ENCODE measurements at regions not wholly inside any gene's neighbourhood (a gene's known extent, or its start where the extent isn't known, plus 50 kb on each side); places are given as distances from the start of the nearest gene placed in this dataset.

DNA sequence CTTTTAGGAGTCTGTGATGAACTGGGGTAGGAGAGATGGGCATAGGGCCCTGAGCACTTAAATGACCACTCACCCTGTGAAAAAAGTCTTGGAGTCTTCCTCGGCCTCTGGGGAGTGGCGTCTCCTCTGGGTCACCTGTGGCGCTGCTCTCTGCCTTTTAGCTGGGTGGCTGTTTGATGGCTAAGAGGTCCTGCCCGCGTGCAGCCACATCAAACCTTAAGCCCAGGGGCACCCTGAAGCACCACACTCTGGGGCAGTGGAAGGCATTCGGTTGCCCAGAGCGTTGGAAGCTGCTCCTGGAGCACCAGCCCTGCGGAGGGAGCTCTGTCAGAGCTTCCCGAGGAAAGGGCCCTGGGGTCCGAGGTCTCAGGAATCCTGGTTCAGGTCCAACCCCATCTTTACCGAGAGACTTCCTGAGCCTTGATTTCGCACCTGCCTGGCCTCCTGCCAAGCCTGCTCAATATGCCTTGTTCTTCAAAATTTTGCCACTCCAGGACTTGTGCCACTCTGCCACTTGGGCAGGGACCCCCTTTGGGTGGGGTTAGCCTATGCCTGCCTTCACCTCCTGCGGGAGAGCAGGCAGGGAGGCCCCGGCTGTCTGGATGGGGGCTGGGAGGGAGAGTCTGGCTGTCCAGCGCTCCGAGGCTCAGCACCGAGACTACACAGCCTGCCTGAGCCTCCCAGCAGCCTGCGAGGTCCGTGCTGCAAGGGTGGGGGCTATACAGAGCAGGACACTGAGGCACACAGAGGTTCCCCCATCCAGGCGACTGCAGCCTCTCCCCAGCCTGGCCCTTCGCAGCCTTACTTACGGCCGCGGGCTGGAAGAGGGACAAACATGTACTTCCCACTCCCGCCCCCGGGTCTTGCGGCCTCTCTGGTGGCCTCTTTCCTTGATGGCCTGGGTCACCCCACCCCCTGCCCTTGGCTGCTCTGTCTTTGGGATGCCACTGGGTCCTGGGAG is 63.4 kb upstream of the RNU6ATAC start:
- DNase-seq (ENCODE audit: low read depth): no peak

DNA sequence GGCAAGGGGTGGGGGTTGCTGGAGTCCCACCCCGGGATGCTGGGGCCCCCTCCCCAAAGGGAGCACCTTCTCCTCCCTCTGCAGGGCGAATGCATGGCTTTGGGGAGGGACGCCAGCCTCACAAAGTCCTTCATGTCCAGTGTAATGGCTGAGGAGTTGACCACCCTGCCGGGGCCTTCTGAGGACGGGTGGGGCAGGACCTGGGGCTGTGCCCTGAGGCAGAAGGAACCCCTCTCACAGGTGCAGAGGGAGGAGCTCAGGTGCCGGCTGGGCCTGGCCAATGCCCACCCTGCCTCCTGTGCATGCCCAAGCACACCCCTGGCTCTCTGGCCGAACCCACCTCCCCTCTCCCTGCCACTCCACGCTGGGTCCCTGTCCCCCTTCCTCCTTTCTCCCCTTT is 64.3 kb upstream of the RNU6ATAC start:
- DNase-seq (ENCODE audit: low read depth): no peak

DNA sequence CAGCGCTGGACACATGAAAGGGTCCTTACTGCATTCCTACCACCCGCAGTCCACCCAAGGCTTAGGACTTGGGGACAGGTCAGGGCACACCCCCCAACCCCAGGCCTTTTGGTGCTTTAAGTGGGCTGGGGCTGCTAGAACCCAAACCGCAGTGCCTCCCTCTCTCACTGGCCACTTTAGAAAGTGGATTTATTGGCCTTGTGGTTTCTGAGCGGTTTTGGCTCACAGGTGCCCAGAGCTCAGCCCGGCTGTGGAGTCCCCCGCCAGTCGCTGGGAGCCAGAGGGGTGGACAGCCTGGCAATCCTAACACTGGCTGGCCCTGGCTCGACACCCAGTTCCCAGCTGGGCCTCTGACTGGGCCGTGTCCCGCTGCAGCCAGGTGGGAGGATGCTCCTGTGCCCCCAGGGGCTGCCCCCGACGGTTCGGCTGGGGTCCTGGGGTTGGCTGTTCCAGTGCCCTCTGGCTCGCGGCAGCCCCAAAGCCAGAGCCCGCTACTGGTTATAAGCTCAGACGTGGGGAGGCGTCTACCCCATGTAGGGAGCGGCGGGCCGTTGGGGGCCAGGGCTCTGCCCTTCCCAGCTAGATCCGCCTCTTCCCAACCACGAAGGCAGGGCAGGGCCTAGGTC is 65.2 kb upstream of the RNU6ATAC start:
- DNase-seq (ENCODE audit: low read depth): no peak

DNA sequence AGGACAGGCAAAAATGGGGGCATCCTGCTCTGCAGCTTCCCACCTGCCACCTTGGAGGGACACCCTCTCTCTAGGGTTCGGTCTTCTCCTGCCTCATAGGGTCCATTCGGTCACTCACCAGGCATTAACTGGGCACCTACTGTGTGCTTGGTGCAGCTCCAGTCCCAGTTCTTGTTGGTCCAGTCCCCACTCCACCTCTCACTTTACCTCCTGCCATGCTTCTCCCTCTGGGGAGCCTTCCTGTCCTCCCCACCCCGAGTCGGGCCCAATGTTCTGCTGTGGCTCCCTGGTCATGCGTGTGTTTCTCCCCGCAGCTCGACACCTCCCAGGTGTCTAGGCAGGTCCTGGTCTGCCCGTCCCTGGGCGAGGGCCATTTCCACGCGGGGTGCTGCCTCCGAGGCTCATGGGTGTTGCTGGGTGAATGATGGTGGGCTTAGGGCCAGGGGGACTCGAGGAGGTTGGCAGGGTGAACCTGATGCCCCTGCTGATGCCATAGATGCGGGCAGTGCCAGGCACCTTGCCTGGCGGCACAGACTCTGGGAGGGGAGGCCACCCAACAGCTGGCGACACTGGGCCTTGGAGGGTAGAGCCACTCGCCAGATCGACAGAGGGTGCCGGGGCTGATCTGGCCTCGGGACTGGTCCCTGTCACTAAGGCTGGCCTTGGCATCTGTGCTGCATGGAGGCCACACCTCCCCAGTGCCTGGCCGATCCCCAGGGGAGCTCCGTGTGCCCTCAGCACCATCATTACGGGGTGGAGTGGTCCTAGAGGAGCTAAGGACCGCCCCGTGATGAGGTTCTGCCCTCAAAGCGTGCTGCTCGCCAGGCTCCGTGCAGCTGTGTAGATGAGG is 66.0 kb upstream of the RNU6ATAC start:
- DNase-seq (ENCODE audit: low read depth): no peak

DNA sequence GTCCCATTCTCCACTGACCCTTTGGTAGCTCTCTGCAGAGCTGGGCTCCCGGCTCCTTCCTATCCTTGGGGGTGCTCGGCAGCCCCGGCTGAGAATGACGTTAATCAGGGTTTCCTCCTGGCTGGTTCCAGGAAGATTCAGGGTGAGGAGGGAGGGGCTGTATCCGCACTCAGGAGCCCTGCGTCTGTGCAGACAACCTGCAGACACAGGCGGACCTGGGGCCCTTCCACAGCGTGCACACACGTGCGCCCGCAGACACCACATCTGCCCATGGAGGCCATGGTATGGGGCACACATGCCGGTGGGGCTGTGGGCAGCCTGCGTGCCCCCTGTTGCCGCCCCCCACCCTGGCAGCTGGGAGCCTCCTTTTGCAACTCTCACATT is 66.6 kb upstream of the RNU6ATAC start:
- no peak for DNase-seq (ENCODE audit: low read depth)

DNA sequence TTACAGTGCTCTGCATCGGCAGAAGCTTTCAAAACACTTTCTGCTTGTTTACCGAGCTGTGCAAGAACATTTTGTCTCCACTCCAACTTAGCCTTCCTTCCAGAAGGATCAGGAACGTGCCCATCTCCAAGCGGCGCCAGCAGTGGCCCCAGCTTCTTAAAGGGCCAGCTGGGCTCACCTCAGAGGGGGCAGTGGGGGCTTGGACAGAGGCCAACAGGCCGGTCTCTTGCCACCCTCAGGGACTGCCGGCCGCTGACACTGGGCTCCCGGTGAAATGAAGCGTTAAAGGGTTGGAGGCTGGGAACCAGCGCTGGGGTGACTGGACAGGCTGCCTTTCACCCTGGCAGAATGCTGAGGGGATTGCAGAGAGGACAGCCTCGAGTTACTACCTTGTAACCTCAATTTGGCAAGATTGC is 67.0 kb upstream of the RNU6ATAC start:
- no peak for DNase-seq (ENCODE audit: low read depth)

DNA sequence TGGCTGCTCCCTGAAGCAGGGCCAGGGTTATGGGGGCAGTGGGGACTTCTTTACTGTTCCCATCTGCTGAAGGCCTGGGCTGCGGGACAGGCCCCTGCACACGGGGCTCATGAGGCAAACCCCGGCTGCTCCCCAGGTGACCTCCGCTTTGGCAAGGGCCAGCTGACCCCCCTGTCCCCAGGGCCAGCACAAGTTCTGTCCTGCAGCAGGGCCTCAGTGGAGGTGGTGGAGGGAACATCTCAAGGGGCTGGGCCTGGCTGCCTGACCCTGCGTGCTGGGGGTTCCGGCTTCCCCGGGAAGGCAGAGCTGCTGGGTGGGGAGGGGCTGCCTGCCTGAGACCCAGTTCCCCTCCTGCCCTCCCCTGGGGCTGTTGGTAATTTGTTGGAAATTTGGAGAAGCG is 67.4 kb upstream of the RNU6ATAC start:
- no peak for DNase-seq (ENCODE audit: low read depth)

DNA sequence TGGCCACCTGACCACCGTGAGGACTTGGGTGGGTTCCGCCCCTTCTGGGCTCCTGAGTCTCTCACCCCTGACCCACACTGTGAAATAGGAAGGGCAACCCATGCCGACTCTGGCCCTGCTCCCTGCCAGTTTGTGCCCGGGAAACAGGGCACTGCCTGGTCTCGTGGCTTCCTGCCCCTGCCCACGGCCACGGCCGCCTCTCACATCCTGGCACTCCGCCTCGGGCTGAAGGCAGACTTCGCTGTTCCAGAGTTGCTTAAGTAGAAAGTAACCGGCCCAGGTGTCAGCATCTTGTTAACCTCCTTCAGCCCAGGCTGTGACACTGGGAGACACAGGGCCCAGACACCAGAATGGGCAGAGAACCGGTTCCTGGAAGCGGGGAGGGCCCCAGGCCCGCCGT is 68.7 kb upstream of the RNU6ATAC start:
- DNase-seq (ENCODE audit: low read depth): no peak

DNA sequence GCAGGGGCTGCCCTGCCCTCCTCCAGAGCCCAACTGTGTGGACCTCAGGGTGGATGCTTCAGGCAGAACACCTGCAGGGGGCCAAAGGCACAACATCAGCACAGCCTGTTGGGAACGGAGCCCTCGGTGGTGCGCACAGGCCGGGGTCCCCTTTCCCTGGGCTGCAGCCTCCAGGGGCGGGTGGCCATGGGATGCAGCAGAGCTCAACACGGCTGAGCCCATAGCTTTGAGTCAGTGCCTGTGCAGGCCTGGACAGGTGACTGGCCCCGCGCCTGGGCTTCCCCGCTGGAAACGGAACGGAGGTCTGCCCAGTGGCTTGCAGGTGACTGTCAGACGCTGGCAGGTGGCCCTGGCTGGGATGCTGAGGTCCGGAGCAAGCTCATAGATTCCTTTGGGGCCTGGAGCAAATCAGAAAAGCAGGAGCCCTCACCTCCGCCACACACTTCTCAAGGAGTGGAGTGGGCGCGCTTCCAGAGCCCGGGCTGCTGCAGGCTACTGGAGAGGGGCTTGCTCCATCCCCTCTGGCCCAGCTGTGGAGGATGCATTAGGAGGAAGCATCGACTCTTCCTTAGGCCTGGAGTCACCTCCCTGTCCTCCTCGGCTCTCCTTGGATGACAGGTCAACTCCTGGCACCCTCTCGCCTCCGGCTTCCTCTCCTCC is 69.8 kb upstream of the RNU6ATAC start:
- DNase-seq (ENCODE audit: low read depth): no peak

DNA sequence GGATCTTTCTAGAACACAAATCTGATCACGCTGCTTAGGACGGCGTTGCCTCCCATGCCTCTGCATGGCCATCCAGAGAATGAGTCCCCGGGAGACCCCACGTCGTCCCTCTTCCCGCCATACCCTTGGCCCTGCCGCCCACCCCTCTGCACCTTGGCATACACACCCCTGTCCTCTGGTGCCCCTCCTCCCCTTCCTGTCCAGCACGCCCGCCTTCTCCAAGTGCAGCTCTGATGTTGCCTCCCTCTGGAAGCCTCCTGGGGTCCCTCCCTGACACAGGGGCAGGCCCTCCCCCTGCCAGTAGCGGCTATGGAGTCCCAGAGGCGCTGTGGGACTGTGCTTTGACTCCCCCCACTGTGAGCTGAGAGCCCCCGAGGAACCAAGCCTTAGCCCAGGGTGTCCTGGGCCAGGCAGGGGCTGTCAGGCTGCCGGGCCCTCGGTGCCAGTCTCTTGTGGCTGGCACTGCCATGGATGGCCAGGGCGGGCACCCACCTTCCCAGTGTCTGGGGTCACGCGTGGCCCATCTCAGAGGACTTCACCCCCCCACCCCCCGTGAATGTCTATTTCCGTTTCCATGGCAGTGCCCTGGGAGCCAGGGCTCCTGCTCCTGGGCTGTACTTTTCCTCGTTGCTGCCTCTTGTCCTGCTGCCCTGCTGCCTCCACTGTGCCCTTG is 70.5 kb upstream of the RNU6ATAC start:
- DNase-seq (ENCODE audit: low read depth): no peak

DNA sequence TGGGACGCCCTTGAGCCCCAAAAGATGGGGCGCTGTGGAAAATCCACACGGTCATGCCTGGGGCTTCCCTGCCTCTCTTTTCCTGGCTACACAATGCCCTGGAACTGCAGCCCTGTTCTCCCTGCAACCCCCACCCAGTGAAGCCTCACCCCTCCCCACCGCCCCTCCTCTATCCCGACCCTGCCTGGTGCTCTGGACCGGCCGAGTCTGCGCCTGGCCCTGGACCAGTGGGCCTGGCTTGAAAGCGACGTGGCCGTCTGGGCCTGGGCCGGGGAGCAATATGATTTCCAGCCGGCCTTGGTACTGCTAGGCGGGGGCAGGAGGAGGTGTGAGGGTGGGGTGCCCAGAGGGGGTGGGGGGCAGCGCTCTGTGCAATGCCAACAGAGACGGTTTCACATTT is 71.0 kb upstream of the RNU6ATAC start:
- no peak for DNase-seq (ENCODE audit: low read depth)

DNA sequence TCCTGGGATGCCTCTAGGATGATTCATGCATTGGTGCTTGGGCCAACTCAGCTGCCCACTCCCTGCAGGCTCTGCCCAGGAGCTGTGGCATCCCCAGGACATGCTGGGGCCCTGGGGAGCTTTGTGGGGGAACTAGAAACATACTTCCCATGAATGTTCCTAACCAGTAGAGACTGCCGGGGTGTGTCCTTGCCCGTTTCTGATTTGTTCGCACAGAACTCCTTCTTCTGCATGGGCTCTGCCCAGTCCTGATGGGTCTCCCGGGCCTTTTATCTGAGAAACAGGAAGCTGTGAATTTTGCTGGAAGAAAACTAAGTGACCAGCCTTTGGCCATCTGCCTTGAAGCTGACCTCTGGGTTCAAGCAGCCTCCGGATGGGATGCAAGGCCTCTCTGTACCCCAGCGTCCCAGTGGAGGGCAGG is 71.6 kb upstream of the RNU6ATAC start:
- DNase-seq (ENCODE audit: low read depth): peak; percentile 46

DNA sequence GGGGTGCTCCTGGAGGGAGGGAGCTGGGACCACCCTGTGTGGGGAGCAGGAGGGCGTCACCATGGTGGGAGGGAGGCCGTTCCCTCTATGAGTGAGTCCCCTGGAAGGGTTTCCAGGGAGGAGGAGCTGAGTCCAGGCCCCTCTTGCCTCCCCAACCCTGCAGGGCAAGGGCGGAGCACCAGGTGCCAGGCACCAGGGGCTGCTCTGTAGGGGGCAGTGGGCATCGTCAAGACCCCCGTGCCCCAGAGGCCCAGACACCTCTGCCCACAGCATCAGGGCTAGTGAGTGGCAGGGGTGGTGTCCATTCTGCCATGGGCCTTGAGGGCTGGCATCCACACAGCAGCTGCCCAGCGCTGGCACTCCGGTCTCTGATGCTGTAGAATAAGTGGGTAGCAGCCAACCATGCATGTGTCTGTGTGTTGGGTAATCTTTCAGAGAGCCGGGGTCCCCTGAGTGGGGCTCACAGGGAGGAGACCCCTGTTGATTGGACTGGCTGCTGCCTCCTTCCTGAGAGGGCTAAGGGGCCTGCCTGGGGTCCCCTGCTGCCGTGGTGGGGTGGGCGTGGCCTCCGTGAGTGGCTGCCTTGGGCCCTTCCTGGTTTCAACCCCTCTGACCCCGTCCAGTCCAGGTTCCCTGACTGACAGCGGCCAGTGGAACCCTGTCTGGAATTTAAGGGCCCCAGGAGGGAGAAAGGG is 72.7 kb upstream of the RNU6ATAC start:
- DNase-seq (ENCODE audit: low read depth): no peak

DNA sequence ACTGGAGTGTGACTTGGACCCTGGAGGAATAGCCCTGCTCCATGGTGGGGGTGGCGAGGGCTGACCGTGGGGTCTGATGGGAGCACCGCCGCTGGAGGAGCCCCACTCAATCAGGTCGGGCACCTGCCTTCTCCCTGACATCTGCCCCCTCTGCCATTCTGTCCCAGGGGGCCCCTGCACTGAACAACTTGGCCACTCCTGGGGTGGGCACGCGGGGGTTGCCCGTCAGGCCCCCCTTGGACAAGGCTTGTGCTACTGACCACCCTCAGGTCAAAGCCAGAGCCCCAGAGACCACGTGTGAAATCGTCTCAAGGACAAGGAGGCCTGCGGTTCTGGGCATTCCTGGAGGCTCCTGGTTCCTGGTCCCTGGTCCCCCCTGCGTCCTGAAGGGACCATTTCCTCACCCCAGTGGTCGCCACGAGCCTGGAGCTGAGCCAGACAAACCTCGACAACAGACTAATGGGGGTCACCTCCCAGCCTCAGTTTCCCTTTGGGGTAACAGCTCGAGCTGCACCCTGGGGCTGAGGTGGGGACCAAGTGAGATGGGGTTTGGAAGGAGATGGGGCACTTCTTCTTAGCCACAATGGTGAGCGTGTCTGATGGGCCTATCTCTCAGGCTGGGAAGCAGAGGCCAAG is 73.4 kb upstream of the RNU6ATAC start:
- no peak for DNase-seq (ENCODE audit: low read depth)

DNA sequence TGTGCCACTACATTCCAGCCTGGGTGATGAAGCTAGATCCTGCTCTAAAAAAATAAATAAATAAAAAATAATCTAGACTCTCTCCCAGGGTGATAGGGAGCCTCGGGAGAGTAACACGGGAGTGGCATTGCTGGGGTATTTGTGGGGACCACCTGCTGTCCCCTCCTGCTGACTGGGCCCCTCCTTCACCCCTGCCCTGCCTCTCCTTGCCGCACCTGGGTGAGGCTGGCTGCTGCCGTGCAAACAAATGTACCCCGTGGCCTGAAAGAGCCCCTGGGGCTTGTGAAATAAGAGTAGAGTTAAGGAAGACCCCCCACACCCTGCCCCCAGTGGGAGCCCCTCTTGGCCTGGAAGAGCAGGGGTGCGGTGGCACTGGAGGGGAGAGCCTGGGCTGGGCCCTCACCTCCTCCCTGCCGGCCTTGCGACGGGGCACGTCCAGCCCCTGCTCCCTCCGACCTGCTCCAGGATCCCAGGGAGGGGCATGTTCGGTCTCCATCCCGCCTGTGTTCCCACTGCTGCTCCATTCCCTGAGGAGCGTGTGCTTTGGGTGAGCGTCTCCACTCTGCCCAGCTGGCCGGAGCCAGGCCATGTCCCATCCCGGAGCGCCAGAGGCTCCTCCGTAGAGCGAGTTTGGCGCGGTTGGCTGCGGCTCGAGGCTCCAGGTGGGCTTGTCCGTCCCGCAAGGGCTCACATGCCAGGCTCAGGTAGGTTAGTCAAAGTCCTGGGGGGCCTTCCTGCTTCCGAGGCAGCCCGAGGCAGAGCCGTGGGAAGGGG is 75.0 kb upstream of the RNU6ATAC start:
- no peak for DNase-seq (ENCODE audit: low read depth)

DNA sequence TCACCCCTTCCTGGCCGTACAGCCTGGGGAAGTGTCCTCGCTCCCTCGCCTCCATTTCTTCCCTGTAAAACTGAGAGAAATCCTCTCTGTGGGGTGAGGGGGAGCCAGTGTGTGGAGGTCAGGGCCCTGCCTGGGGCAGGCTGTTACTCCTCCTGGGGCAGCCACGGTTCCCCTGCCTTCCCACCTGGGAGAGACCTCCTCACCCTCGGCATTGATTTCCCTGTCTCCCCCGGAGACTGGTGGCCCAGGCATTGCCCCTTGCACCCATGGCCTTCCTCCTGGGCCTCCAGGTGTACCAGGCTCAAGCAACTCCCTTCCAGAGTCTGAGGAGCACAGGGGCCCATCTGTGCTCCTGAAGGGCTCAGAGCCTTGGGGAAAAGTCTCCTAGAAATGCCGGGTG is 75.6 kb upstream of the RNU6ATAC start:
- no peak for DNase-seq (ENCODE audit: low read depth)

DNA sequence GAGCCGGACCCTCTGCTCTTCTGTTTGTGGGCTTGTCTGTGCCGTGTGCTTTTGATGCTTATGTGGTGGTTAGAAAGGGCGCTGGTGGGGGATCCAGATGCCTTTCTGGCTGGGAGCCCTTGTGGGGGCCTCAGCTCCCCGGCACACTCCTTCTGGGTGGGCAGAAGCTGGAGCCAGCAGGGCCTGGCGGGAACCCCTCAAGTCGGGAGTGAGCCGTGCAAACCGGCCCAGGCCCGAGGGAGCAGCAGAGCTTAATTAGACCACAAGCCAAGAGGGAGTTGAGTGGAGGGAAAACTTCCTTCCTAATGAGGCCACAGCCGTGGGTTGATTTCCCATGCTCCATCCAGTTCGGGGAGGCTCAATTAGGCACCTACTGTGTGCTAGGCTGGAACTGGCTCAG is 76.0 kb upstream of the RNU6ATAC start:
- DNase-seq (ENCODE audit: low read depth): no peak

DNA sequence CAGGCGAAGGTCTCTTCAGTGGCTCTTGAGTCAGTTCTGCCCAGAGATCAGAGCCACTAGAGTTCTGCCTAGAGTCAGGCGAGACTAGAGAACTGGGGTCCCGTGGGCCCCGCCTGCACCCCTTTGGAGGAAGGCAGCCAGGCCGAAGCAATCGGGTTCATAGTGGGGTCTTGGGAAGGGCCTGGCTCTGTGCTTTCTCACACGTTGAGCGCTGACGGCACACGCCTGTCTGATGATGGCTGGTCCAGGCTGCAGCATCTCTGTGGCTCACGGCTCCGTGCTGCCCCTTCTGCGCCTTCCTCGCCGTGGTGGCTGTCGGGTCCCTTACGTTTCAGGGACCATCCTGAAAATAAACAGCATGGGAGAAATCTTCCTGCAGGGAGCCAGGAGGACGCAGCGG is 78.3 kb upstream of the RNU6ATAC start:
- DNase-seq (ENCODE audit: low read depth): no peak

DNA sequence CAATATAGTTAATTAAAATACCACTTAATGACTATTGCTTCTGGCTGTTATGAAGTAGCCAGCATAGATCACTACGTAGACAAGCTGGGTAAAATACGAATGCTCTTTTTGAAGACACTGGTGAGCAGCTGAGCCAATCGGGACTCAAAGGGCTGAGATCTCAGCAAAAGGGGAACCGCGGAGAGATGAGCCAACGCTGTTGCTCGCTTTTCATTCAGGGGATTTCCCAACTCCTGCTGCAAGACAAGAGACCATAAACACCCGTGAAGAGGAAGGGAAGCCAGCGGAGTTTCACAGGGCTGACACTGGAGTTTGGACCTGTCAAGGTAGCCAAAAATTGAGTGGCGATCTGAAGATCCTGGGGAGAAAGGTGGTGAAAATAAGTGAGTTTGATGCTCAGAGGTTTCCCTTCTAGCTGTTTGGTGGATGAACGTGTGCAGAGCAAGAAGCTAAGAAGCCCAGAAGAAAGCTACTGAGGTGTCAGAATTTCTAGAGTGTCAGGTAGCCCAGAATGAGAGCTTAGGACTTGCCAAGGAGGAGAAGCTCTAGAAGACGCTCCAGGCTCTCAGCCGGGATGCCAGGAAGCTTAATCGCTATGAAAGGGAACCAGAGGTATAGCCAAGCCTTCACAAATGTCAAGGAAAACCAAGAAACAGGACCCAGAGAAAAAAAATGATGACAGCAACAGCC is 79.6 kb upstream of the RNU6ATAC start:
- DNase-seq (ENCODE audit: low read depth): no peak

Data from Daoy (cell line).